GM19043 (cell line): ENCODE measurements at regions not wholly inside any gene's neighbourhood (a gene's known extent, or its start where the extent isn't known, plus 50 kb on each side); places are given as distances from the start of the nearest gene placed in this dataset.

Source experiments
- ATAC-seq: cut with Tn5 transposase; IDR thresholded peaks from one replicate; pipeline ENCODE4 v1.9.1; 2021; ENCODE audit warnings: low read depth; ENCODE audit not compliant: unreplicated experiment

DNA sequence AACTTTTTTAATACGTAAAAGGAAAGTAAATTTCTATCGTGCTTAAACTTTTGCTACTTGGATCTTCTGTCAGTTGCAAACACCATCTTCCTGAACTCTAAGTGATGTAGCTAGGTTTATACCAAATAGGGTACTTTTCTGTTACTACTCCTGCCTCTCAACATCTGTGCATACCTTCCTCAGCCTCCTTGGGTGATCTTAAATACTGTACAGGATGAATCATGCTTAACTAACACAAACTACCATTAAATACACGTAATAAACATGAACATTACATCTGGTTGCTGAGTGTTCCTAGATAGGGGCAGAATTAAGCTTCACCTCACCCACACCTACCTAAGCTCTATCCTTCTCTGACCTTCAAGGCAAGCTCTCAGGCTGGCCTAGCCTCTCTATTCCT lies 398.0 kb downstream of the TXNL1 start:
- no peak for ATAC-seq

DNA sequence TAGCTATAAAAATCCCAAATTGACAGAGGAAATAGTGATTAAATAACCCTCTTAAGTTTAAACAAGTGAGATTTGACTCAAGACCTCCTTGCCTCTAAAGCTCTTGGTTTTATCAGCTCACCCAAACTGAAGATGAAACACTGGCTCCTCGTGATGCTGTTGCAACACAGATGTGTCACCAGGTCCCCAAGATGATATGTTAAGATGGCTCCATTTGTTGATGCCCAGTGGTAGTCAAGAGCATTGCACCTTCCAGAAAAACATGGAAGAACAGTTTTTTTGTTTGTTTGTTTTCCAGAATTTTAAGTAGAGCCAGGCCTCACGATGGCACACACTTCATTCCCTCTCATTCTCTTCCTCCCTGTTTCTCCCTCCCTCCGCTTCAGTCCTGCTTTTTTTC lies 399.8 kb downstream of the TXNL1 start:
- no peak for ATAC-seq

DNA sequence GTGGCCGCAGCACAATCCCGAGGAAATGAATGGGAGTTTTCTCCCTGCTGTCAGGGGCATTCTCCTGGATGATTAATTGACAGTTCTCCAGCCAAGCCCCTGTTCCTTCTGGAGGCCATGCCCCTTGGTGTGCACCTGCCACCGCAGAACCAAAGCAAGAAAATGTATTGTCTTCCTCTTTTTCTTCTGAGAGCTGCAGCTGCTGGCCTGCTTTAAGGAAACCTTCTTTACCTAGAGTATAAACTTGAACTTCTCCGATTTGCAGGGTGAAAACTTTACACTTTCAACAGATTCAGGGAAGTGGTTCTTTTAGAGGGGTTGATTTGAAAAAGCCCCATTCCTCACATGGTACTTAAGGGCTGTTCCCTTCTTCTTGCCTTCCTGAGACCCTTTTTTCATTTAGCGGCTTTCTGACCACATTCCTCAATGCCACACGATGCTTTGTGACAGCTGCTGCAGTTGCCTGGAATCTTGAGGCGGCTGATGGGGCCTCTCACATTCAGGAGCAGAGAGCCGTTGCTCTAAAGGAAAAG lies 402.8 kb downstream of the TXNL1 start:
- ATAC-seq: peak; percentile 80

DNA sequence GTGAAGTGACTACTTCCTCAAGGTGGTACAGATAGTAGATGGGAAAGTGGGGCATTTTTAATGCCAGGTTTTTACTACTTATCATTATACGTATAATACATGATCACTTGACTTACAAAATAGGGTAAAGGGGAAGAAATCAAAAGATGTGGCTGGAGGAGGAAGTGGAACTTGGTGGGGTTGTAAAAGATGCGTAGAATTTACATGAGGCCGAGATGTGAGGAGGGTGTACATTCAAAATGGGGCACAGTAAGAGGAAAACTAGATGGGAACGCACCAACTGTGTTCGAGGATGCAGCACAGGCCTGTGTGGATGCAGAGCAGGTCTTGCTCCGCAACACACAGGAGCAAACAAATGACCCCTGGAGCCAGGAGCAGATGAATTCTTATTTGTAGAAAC lies 403.3 kb downstream of the TXNL1 start:
- ATAC-seq: peak; percentile 38

DNA sequence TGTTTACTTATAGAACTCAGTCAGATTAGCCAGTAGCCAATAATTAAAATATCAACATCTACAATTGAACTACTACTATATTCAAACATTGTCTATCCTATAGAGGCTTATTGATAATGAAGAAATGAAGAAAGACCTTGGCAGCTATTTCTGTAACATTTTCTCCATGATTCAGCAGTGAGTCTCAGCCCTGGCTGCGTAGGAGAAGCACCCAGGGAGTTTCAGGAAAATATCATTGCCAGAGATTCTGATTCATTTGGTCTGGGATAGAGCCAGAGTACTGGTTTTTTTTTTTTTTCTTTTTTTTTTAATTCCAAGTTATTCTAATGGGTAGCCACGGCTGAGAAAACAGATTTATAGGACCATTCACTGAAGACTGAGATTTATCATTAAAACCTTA lies 404.8 kb downstream of the TXNL1 start:
- no peak for ATAC-seq

DNA sequence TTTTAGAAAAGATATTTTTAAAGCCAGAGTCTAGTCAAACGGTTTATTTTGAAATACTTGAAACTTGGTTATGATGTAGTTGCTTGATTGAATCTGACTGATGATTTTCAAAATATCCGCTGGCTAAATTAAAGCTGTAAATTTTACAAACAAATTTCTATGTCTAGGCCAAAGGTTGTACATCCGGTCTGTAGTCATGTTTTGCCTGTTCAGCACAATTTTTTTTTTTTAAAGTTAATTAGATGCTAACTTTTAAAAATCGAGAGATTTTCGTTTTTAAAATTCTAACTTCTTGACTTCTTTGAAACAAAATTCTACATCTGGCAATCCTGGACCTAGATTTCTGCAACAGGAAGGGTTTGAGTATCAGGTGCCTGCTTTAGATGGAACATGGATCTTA lies 412.4 kb downstream of the TXNL1 start:
- no peak for ATAC-seq

DNA sequence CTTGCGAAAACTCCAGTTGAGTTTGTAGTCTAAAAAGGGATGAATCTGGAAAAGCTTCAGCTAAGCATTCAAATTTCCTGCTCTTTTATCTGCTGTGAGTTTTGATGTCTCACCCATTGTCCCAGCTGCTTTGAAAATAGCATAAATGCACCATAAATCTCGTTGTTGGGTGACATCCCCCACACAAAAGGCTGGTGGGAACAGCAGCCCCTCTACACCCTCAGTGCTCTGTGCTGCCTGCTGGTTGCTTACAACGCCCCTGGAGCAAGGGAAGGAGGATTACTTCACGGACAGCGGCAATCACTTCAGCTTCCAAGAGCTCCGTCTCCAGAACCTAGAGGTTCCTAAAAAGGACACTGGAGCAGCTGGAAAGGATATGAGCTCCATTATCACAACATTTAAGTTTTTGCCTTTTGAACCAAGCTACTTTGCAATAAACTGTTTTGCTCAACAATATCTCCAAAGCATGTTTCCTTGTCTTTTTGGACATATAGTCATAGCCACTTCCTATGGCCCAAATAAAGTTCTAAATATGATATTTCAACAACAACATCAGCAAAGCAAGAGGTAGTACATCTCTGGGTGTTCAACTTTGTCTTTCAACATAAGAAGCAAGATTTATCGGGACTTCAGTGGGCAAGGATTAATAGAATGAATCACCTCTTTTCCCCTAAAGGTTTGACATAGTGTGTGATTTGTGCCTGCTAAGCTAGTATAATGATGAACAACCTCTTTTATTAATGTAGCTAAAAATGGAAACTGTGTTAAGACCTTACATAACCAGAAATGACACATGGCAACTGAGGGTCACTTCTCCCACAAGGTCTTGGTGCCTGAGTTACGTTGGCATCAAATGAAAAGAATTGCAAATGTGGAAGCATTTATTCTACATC lies 413.5 kb downstream of the TXNL1 start:
- no peak for ATAC-seq

DNA sequence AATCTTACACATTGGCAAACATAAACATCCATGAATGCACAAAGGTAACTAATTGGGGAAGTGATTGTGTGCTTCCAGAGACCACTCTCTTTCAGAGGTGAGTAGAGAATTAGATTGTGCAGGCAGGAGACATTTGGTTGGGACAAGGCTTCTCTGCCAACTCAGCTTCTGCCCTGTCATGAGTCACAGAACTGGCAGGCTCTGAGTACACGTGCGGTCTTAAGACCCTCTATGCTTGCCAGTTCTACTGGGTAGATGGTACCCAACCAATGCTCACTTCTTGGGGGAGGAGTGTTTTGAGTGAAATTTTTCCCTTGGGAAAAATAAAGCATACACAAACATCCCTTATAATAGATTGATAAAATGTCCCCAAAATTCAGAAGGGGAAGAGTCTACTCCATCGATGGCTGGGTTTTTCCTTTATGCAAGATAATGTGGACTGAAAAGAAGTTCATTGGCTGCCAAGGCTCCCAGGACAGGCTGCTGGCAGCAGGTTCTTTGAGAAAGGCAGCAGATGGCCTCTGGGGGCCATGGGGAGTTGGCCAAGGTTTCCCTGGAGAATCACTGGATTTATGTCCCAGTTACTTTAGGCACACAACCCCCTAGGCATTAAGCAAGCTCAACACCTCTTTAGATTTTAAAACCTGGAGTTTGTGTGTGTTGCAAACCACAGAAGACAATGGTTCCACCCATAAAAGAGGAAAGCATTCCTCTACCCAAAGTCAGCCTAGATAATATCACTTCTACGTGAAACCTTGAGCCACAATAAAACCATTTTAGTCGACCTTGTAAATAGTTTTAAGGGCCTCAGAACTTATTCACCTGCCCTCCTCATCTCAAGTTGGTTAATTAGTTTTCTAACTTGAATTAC lies 417.0 kb downstream of the TXNL1 start:
- no peak for ATAC-seq

DNA sequence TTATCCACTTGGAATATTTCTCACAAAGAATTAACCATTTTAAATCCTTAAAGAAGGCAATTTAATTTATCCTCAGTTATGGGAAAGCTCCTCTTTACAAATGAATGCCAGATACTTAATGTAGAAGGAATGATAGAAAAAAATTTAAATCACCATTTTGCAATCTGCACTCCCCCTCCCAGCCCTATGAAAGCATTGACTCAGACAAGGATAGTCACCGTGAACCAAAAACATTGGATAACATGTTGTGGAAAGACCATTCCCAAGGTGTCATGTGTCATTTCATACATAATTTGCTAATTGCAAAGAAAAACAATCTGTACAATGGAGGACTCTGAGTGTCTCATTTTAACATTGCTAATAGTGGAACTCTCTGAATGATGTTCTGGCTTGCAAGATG lies 421.0 kb downstream of the TXNL1 start:
- ATAC-seq: no peak

DNA sequence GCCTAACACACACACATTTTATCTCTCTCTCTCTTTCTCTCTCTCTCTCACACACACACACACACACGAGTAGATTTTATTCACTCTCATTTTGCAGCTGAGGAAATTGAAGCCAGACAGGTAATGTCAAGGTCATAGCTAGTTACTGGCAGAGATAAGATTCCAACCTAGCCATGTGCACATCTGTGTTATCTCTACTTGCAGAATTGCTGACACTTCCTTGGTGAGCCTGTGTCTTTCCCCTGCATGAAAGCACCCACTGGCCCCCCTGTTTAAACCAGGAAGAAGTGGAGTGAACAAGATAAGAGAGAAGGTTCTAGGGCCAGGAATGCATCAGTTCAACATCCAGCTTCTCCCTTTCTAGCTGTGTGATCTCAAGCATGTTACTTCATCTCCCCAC lies 423.7 kb downstream of the TXNL1 start:
- no peak for ATAC-seq

DNA sequence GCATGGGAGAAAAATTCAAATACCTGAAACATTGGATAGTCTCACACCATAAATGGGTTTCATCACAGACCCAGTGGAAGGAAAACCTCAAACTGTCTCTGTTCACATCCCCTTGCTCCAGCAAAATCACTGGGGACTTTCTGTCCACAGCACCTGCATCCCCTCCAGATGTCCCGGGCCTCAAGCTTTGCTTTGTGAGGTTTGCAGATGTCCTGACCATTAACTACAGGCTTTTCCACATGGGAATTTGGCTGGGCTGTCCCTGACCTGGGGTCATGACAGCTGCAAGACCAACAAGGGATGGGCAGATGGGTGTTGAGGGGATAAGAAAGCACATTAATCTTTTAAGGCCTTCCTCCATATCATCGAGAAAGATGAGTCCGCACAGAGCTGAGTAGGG lies 427.9 kb downstream of the TXNL1 start:
- no peak for ATAC-seq

DNA sequence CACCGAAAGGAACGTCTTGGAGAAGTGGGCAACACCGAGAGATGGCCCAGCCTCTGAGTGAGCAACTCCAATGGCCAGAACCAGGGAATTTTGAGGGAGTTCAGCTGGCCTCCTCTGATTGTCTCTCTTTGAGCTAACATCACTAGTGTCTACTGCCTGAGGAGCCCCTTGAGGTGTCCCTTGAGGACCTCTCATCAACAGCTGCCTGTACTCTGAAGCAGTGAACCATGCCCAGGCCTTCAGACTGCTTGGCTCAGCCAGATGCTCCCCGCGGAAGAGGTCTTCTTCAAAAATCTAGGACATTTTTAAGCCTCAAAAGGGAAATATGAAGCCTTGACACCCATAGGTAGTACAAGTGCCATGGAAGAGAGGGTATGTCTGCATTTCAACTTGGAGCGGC lies 430.4 kb downstream of the TXNL1 start:
- ATAC-seq: no peak

DNA sequence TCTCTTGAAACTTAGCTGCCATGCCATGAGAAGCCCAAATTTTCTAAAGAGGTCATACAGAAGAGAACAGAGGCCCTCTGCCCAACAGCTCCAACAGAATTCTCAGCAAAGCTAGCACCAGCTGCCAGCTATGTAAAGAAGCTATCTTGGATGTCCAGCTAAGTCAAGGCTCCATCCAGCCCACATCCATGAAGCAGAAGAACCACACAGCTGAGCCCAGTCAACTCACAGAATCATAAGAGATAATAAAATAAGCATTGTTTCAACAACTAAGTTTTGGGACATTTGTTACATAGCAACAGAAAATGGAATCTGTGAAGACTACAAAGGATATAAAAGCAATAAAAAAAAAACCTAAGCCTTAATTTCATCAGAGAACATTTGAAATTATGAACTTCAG lies 434.3 kb downstream of the TXNL1 start:
- no peak for ATAC-seq

DNA sequence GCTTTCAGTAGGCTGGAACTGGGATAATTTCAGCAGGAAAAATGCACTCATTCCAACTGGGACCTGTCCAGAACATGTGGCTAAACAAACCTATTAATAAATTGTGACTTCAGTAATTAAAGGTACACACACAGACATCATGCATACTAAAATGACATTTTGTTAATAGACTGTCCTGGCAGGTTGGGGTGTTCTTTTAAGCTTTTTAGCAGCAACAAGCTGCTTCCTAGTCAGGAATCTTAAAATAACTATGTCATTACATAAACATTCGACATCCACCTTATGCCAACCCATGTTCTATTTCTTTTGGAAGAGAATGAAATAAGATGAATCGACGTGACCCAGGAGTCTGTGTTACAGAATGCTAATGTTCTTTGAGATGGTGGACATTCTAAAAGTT lies 435.7 kb downstream of the TXNL1 start:
- no peak for ATAC-seq

DNA sequence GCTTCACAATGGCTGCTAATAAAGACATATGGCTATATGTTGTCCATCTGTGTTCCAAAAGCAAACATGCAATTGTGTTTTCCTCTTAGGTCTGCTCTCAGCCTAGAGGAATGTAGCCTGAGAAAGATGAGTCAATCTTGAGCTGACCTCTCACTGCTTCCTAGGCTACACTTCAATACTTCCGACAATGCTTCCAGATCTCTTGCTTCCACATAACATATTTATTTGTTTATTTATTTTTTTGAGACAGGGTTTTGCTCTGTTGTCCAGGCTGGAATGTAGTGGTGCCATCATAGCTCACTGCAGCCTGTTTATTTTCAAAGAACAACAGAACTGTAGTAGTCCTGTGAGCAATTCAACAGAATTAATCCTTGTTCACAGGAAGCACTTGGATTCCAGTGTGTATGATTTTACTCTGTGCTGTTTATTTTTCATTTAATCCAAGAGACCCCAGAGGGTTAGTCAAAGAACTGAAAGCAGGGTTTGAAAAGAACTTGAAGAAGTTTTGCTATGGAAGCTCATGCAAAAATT lies 437.9 kb downstream of the TXNL1 start:
- no peak for ATAC-seq

DNA sequence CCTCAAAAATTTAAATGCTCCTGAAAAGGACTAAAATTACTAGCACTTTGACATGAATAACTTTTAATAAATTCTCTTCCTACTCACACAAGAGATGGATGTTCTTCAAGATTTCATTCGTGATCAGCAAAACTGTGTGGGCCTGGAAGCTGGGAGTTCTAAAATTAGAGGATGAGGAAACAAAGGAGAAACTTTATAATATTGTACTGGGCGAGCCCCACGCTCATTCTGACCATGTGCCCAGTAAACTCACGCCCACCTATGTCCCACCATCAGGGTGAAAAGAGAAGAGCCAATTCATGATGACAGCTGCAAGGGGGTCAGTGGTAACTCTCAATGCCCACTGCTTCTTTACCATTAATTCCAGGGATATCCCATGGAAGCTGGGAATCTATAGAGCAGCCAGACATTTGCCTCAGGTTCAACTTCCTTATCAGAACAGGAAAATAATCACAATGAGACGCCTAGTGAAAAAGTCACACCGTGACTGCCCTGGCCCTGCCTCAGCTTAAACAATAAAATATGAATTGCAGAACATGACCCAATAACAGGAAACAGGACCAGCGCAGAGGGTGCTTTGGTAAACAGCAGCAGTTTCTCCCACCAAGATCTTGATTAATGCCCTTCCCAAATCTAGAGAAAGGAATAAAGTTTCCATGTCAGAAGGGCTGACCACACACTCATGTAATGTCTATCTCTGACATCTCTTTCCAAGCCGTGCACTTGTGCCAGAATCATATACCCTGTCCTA lies 438.6 kb downstream of the TXNL1 start:
- no peak for ATAC-seq

DNA sequence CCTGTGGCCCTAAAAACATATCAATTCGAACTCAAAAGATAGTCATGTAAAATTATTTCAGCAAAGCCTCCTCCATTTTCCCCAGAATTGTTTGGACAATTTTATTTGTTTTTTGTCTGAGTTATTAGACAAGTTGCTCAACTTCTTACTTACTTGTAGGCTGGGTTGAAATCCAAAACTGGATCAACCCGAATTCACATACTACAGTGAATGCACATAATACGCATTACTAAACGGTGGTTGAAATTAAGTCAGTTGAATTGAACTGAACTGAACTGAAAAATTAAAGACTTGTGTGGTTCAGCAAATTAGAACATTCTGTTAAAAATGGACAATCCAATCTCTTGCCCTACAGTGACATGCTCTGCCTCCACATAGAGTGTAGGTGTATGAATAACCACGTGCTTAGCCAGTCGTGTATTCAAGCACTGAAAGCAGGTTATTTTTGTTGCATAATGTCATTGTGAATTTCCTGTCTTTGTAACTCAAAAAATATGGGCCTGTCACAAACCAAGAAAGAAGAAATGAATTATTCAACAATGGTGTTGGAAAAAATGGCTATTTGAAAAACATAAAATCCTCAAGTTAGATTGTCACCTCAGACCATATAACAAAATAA lies 441.0 kb downstream of the TXNL1 start:
- ATAC-seq: no peak

DNA sequence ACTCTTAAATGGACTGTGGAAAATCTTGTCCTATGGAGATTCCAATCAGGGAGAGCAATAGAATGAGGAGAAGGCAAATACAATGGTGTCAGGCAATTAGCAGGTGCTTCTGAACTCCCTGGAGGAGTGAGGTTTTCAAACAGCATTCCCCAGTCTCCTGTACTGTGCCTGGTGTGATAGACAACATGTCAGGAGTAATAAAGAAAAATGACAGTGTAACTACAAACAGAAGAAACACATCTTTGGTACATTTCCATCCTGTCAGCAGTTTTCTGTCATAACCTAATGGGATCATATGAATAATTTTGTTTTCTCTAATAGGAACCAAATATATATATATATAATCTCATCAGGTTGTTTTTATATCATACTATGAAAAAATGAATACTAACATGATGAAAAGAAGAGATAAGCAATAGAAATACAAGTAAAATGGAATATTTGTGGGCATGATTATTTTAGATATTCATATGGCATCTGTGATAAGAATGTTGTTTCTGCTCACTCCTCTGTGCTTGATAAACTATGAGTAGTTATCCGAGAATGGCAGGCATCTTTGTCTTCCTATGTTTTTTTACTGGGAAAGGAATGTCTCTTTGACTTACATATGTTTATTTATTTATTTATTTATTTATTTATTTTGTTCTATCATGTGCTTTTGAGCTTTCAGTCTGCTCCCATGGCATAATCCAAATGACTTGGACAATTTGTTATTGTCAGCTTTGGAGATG lies 441.7 kb downstream of the TXNL1 start:
- no peak for ATAC-seq

DNA sequence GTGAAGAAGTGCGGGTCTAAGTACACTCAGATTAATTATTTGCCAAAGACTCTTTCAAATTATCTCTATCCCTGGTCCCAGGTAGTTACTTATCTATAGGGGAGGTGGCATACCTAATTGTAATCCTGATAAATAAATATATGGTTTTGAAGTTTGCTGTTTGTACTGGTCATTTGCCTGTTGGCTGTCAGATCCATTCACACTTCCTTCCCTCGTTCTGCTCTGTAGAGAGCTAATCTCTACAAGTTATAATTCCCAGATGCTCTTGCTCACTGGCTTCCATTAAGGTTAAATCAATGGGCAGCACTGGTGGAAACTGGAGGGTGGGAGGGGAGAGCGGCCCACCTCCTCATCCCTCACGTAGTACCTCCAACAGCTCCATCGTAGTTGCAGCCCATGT lies 447.1 kb downstream of the TXNL1 start:
- ATAC-seq: no peak
